ENCODE measurements at regions not wholly inside any gene's neighbourhood (a gene's known extent, or its start where the extent isn't known, plus 50 kb on each side); places are given as distances from the start of the nearest gene placed in this dataset.

GRCh38 chr20:24070679-24071078, 82.1 kb upstream of the GGTLC1 start:
- peaks cover 2% of the 10 kb centered on the region for H3K36me3 Mint-ChIP-seq (ENCODE audit: low read depth)
- H3K27ac Mint-ChIP-seq: no peak overlapping the region
- peaks cover 11% of the 10 kb centered on the region for H3K9me3 Mint-ChIP-seq
- peaks cover 7% of the 10 kb centered on the region for H3K4me1 Mint-ChIP-seq
- no peak overlapping the region for H3K4me3 Mint-ChIP-seq
- peaks cover 10% of the 10 kb centered on the region for H3K27me3 Mint-ChIP-seq
- POLR2A ChIA-PET: no interaction called here
- no peak for DNase-seq
- CTCF ChIA-PET: no interaction called here

- POLR2A ChIA-PET: interaction anchor here (1.2 to 1.4 kb wide), 3 partner anchors 13 to 47 kb away, joined by 3 to 7 read pairs (median 3); no protein-coding TSS in a partner anchor
- H3K36me3 Mint-ChIP-seq (ENCODE audit: low read depth): peaks cover 2% of the 10 kb centered on the region
- H3K27ac Mint-ChIP-seq: no peak overlapping the region
- H3K27me3 Mint-ChIP-seq: peaks cover 7% of the 10 kb centered on the region
- CTCF ChIA-PET: no interaction called here
- peaks cover 9% of the 10 kb centered on the region for H3K4me1 Mint-ChIP-seq
- DNase-seq: no peak
- H3K4me3 Mint-ChIP-seq: no peak overlapping the region
- peaks cover 7% of the 10 kb centered on the region for H3K9me3 Mint-ChIP-seq
These were observed 77.6 kb upstream of the GGTLC1 start for GRCh38 chr20:24066076-24066700.

DNA sequence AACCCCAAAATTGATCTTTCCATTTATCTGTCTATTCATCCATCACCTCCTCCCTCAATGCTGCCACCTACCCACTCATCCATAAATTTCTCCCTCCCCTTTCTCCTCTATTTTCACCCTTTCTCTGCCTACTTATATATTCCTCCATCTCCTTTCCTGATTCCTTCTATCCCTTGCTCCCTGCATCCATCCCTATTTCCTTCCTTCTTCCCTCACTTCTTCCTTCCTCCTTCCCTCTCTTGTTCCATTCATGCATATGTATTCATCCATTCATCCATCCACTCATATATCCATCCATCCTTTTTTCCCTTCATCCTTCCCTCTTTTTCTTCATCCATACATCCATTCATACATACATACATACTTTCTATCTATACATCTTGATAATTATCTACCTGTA, 76.3 kb upstream of the GGTLC1 start:
- H3K9me3 Mint-ChIP-seq: no peaks in the 10 kb centered on the region
- peaks cover 7% of the 10 kb centered on the region for H3K27me3 Mint-ChIP-seq
- no peak for DNase-seq
- H3K4me1 Mint-ChIP-seq: peaks cover 9% of the 10 kb centered on the region
- ChIA-PET POLR2A (no interaction called here), CTCF (no interaction called here)
- H3K36me3 Mint-ChIP-seq (ENCODE audit: low read depth): peaks cover 2% of the 10 kb centered on the region
- H3K27ac Mint-ChIP-seq: no peak overlapping the region
- no peak overlapping the region for H3K4me3 Mint-ChIP-seq

DNA sequence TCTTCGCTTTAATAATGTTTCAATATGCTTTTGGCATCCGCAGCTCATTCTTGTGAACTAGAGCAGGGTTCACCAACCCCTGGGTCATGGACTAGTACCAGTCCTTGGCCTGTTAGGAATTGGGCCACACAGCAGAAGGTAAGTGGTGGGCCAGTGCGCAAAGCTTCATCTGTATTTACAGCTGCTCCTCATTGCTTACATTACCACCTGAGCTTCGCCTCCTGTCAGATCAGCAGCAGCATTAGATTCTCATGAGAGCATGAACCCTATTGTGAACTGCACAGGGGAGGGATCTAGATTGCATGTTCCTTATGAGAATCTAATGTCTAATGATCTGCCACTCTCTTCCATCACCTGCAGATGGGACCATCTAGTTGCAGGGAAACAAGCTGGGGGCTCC, 75.5 kb upstream of the GGTLC1 start:
- H3K36me3 Mint-ChIP-seq (ENCODE audit: low read depth): peaks cover 2% of the 10 kb centered on the region
- DNase-seq: no peak
- H3K27ac Mint-ChIP-seq: no peak overlapping the region
- POLR2A ChIA-PET: interaction anchor here (0.7 kb wide), 1 partner anchor 18 kb away, joined by 3 read pairs; no protein-coding TSS in a partner anchor
- CTCF ChIA-PET: interaction anchor here (1.1 kb wide), 1 partner anchor 67 kb away, joined by 3 read pairs; no protein-coding TSS in a partner anchor
- H3K4me3 Mint-ChIP-seq: no peak overlapping the region
- H3K27me3 Mint-ChIP-seq: peaks cover 7% of the 10 kb centered on the region
- peaks cover 9% of the 10 kb centered on the region for H3K4me1 Mint-ChIP-seq
- no peaks in the 10 kb centered on the region for H3K9me3 Mint-ChIP-seq

GRCh38 chr20:24063100-24063499, 74.5 kb upstream of the GGTLC1 start:
- no peak for DNase-seq
- POLR2A ChIA-PET: no interaction called here

DNA sequence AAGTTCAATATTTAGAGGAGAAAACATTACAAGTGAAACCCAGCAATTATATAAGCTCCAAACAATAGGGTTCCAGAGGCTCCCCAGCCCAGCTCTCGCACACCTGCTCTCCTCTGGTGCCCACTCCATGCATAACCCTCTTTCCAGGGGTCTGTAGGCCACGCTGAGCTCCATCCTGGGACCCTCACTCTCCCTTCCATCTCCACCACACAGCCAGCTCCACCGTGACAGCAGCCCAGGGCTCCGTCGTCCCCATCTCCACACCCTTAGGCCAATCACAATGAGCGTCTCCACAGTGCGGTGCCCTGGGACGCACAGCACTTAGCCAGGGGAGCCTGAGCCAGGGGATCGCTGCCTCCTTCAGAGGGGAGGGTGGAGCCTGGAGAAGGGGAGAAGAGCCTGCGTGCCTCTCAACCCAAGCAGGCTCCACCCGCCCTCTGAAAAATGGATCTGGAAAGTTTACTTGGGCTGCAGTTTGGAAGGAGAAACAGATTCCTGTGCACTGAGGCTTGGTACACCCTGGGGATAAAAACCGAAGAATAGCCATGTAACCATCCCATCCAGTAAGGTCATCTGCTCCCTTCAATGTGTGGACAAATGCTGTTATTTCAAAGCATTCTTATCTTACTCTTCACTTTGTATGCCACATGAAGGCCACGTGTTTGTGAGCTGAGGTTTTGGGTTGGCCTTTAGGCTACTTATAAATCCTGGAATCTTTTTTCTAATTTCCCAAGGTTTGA, 72.4 kb upstream of the GGTLC1 start:
- CTCF ChIA-PET: no interaction called here
- no peak overlapping the region for H3K27ac Mint-ChIP-seq
- POLR2A ChIA-PET: no interaction called here

More at GRCh38 chr20:24063100-24063499, 74.5 kb upstream of the GGTLC1 start:
- H3K36me3 Mint-ChIP-seq (ENCODE audit: low read depth): peaks cover 2% of the 10 kb centered on the region
- H3K27me3 Mint-ChIP-seq: peaks cover 7% of the 10 kb centered on the region
- H3K27ac Mint-ChIP-seq: no peak overlapping the region
- H3K4me3 Mint-ChIP-seq: no peak overlapping the region
- no peaks in the 10 kb centered on the region for H3K9me3 Mint-ChIP-seq
- CTCF ChIA-PET: interaction anchor here (1.1 kb wide), 1 partner anchor 66 kb away, joined by 3 read pairs; no protein-coding TSS in a partner anchor
- H3K4me1 Mint-ChIP-seq: peaks cover 9% of the 10 kb centered on the region

GRCh38 chr20:24059174-24059573, 70.6 kb upstream of the GGTLC1 start:
- Mint-ChIP-seq H3K4me3 (no peak overlapping the region), H3K27ac (no peak overlapping the region), H3K9me3 (no peaks in the 10 kb centered on the region), H3K4me1 (no peaks in the 10 kb centered on the region), H3K36me3 (ENCODE audit: low read depth) (no peaks in the 10 kb centered on the region), H3K27me3 (peaks cover 4% of the 10 kb centered on the region)
- no peak for DNase-seq
- ChIA-PET POLR2A (no interaction called here), CTCF (no interaction called here)

More for the DNA sequence above, 72.4 kb upstream of the GGTLC1 start:
- Mint-ChIP-seq H3K9me3 (no peaks in the 10 kb centered on the region), H3K4me3 (no peak overlapping the region), H3K4me1 (peaks cover 5% of the 10 kb centered on the region), H3K36me3 (ENCODE audit: low read depth) (no peaks in the 10 kb centered on the region), H3K27me3 (peaks cover 7% of the 10 kb centered on the region)
- DNase-seq: no peak

DNA sequence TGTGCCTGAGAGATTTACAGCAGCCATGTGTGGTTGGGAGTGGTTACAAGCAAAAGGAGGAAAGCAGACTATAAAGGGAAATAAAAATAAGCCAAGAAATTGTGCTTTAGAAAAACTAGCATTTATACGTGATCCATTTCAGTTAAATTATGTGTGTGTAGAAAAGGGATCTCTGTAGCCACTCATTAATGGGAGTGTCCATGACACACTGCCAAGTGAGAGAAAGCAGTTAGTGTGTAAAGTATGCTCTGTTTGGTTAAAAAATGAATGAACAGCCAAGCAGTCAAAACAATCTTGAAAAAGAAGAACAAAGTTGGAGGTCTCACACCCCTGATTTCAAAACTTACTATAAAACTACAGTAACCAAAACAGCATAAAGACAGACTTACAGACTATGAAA, 67.9 kb upstream of the GGTLC1 start:
- H3K36me3 Mint-ChIP-seq (ENCODE audit: low read depth): no peaks in the 10 kb centered on the region
- no peak overlapping the region for H3K27ac Mint-ChIP-seq
- H3K4me1 Mint-ChIP-seq: peaks cover 6% of the 10 kb centered on the region
- H3K9me3 Mint-ChIP-seq: no peaks in the 10 kb centered on the region
- no peak for DNase-seq
- ChIA-PET CTCF (no interaction called here), POLR2A (no interaction called here)
- peaks cover 2% of the 10 kb centered on the region for H3K27me3 Mint-ChIP-seq
- H3K4me3 Mint-ChIP-seq: no peak overlapping the region

- peaks cover 37% of the 10 kb centered on the region for H3K4me1 Mint-ChIP-seq
- ChIA-PET POLR2A (no interaction called here), CTCF (no interaction called here)
- H3K27me3 Mint-ChIP-seq: peaks cover 2% of the 10 kb centered on the region
- no peaks in the 10 kb centered on the region for H3K9me3 Mint-ChIP-seq
- H3K27ac Mint-ChIP-seq: no peak overlapping the region
- H3K4me3 Mint-ChIP-seq: no peak overlapping the region
- no peak for DNase-seq
- H3K36me3 Mint-ChIP-seq (ENCODE audit: low read depth): no peaks in the 10 kb centered on the region
These were observed 64.2 kb upstream of the GGTLC1 start for GRCh38 chr20:24052599-24053275.

DNA sequence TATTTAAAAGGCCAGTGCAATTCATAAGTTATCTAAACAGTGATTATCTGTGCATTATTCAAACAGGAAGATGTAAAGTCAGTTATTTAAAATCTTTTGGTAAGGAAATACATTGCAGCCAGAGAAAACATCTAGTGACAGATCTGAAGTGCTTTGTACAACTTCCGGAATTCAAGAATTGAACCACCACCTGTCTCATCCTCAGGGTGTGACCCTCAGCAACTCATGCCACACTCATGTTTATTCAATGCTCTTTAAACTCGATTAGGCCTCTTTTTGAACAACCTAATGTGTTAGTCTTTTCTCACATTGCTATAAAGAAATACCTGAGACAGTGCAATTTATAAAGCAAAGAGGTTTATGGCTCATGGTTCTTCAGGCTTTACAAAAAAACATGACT, 62.6 kb upstream of the GGTLC1 start:
- H3K36me3 Mint-ChIP-seq (ENCODE audit: low read depth): no peaks in the 10 kb centered on the region
- peak overlapping the region; percentile 61 for H3K27ac Mint-ChIP-seq
- no peak for DNase-seq
- POLR2A ChIA-PET: no interaction called here
- H3K4me1 Mint-ChIP-seq: peaks cover 46% of the 10 kb centered on the region
- no peak overlapping the region for H3K4me3 Mint-ChIP-seq
- CTCF ChIA-PET: no interaction called here
- H3K9me3 Mint-ChIP-seq: no peaks in the 10 kb centered on the region
- H3K27me3 Mint-ChIP-seq: peaks cover under 1% of the 10 kb centered on the region

DNA sequence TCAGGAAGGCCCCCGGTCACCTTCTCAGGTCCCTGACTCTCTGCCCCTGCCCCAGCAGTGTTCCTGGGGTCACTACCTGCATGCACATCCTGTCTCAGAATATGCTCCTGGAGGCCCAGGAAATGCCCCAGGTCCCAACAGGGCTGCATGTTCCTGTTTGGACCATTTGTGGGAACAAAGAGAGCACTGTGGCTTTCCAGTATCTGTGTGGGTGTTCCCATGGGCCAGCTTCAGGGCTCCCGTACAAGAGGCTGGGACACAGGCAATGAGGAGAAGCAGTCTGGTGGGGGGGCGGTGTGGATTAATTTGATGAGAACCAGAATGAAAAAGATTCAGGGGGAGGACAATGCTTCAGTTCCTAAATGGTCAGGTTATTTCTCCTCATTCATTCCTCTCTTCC, 61.5 kb upstream of the GGTLC1 start:
- CTCF ChIA-PET: no interaction called here
- Mint-ChIP-seq H3K36me3 (ENCODE audit: low read depth) (no peaks in the 10 kb centered on the region), H3K27me3 (no peaks in the 10 kb centered on the region), H3K4me3 (no peak overlapping the region), H3K9me3 (no peaks in the 10 kb centered on the region), H3K4me1 (peaks cover 57% of the 10 kb centered on the region), H3K27ac (no peak overlapping the region)
- POLR2A ChIA-PET: interaction anchor here (1.3 kb wide), 1 partner anchor 21 kb away, joined by 3 read pairs; no protein-coding TSS in a partner anchor
- no peak for DNase-seq

DNA sequence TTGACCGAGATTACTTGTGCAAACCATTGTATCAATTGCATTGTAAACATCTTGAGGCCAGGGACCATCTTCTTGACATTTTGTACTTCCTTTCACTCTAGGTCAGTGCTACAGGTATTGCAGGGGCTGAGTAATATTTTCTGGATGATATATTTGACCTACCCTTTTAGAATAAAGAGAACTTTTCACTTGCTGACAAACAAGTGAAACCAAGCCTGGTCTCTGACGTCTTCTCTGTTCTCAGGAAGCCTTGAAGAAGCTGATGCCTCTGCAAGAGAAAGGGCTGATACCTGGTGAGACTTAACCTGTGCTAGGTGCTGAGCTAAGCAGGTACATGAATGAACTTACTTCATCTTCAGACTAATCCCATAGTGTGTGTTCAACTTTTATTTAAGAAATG, 60.5 kb upstream of the GGTLC1 start:
- CTCF ChIA-PET: no interaction called here
- Mint-ChIP-seq H3K9me3 (no peaks in the 10 kb centered on the region), H3K27me3 (no peaks in the 10 kb centered on the region), H3K36me3 (ENCODE audit: low read depth) (no peaks in the 10 kb centered on the region), H3K4me1 (peaks cover 62% of the 10 kb centered on the region), H3K4me3 (no peak overlapping the region), H3K27ac (peak overlapping the region; percentile 13)
- POLR2A ChIA-PET: interaction anchor here (0.9 to 1.3 kb wide), 2 partner anchors 20 to 22 kb away, joined by 3 to 5 read pairs; no protein-coding TSS in a partner anchor
- no peak for DNase-seq

GRCh38 chr20:24048024-24048611, 59.5 kb upstream of the GGTLC1 start:
- ChIA-PET POLR2A (no interaction called here), CTCF (no interaction called here)
- Mint-ChIP-seq H3K27me3 (no peaks in the 10 kb centered on the region), H3K36me3 (ENCODE audit: low read depth) (no peaks in the 10 kb centered on the region), H3K9me3 (no peaks in the 10 kb centered on the region), H3K27ac (no peak overlapping the region), H3K4me3 (no peak overlapping the region), H3K4me1 (peaks cover 63% of the 10 kb centered on the region)
- DNase-seq: no peak

Data from activated CD4-positive, alpha-beta memory T cell treated with anti-CD3 and anti-CD28 coated beads, Interleukin-2, amount 10 ng/mL, durations not matched to agents 7 days and 5 days (primary cell).